ENCODE measurements at regions not wholly inside any gene's neighbourhood (a gene's known extent, or its start where the extent isn't known, plus 50 kb on each side); places are given as distances from the start of the nearest gene placed in this dataset.

DNA sequence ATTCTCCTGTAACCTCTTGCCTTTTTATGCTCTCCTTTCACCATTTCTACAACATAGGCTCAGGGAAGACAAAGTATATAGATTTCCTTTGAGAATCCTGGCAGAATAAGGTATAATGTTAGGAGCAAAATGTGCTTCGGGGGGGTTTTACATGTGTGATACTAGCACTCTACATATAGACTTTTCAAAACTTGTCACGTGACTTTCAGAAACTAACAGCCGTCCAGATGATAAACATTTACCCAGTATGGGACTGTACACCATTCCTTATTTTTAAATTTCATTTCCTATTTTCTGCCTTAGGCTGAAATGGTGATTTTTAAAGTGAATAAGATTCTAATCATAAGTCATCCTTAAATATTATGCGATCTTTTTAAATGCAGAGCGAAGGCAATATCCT is 420.4 kb upstream of the PITX2 start:
- H3K27me3 ChIP-seq (ENCODE audit: control insufficient read depth, insufficient read depth, low read length): no peaks in the 10 kb centered on the region
- no peak for DNase-seq (ENCODE audit: low read depth, low spot score)

DNA sequence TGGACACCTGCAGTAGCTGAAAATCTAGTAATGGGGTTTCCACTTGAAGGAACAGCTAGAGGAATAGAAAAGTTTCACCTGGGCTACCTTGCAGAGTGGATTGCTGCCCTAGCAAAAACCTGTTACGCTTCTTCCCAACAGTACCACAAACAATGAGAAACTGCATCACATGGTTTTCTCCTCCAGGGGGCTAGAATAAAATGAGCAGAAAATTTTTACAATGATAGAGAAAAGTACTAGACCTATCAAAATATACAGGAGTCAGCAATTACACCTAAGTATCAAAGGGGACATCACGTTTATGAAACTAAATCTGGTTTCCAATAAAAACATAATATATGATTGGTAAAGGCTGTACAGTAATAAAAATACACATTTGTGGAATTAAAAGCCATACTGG is 423.1 kb upstream of the PITX2 start:
- H3K4me3 ChIP-seq (ENCODE audit: low read depth in 2 of 2, low read length in 2 of 2): no peak overlapping the region
- no peak for DNase-seq (ENCODE audit: low read depth, low spot score)
- ChIA-PET CTCF (no interaction called here), POLR2A (no interaction called here)
- TF ChIP-seq, protein P1, sequence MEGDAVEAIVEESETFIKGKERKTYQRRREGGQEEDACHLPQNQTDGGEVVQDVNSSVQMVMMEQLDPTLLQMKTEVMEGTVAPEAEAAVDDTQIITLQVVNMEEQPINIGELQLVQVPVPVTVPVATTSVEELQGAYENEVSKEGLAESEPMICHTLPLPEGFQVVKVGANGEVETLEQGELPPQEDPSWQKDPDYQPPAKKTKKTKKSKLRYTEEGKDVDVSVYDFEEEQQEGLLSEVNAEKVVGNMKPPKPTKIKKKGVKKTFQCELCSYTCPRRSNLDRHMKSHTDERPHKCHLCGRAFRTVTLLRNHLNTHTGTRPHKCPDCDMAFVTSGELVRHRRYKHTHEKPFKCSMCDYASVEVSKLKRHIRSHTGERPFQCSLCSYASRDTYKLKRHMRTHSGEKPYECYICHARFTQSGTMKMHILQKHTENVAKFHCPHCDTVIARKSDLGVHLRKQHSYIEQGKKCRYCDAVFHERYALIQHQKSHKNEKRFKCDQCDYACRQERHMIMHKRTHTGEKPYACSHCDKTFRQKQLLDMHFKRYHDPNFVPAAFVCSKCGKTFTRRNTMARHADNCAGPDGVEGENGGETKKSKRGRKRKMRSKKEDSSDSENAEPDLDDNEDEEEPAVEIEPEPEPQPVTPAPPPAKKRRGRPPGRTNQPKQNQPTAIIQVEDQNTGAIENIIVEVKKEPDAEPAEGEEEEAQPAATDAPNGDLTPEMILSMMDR (IDR thresholded peaks at IDR 0.05): no peak
- TF ChIP-seq POLR2AphosphoS5 (IDR thresholded peaks at IDR 0.05; ENCODE audit: low read depth, low read length) (no peak), SIN3A (IDR thresholded peaks at IDR 0.05; ENCODE audit: borderline replicate concordance, insufficient read depth, low read depth, low read length) (no peak), TCF7L2 (IDR thresholded peaks at IDR 0.05; ENCODE audit: low read depth, low read length) (no peak)
- TF ChIP-seq, protein P2, sequence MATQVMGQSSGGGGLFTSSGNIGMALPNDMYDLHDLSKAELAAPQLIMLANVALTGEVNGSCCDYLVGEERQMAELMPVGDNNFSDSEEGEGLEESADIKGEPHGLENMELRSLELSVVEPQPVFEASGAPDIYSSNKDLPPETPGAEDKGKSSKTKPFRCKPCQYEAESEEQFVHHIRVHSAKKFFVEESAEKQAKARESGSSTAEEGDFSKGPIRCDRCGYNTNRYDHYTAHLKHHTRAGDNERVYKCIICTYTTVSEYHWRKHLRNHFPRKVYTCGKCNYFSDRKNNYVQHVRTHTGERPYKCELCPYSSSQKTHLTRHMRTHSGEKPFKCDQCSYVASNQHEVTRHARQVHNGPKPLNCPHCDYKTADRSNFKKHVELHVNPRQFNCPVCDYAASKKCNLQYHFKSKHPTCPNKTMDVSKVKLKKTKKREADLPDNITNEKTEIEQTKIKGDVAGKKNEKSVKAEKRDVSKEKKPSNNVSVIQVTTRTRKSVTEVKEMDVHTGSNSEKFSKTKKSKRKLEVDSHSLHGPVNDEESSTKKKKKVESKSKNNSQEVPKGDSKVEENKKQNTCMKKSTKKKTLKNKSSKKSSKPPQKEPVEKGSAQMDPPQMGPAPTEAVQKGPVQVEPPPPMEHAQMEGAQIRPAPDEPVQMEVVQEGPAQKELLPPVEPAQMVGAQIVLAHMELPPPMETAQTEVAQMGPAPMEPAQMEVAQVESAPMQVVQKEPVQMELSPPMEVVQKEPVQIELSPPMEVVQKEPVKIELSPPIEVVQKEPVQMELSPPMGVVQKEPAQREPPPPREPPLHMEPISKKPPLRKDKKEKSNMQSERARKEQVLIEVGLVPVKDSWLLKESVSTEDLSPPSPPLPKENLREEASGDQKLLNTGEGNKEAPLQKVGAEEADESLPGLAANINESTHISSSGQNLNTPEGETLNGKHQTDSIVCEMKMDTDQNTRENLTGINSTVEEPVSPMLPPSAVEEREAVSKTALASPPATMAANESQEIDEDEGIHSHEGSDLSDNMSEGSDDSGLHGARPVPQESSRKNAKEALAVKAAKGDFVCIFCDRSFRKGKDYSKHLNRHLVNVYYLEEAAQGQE (IDR thresholded peaks at IDR 0.05; ENCODE audit: insufficient read depth in 1 of 2, low read depth in 2 of 2, low read length in 1 of 2): no peak
- intact Hi-C loops (cut with micrococcal nuclease; ENCODE audit: unreplicated experiment) (no loop called here), in situ Hi-C loops (cut with HindIII; ENCODE audit: low pct_unique_long_range_greater_than_20kb, low sequenced_read_pairs) (no loop called here)
- ATAC-seq: no peak
- BruUV-seq (replicated peaks): no TSS peak
- no peaks in the 10 kb centered on the region for H3K9me3 ChIP-seq (ENCODE audit: control insufficient read depth, insufficient read depth, low read depth, low read length)
- H3K27me3 ChIP-seq (ENCODE audit: control insufficient read depth, insufficient read depth, low read length): no peaks in the 10 kb centered on the region
- H3K4me1 ChIP-seq (ENCODE audit: control insufficient read depth, insufficient read depth, low read length): no peaks in the 10 kb centered on the region
- H3K27ac ChIP-seq (ENCODE audit: low read length): no peak overlapping the region
- no peaks in the 10 kb centered on the region for H3K36me3 ChIP-seq (ENCODE audit: control insufficient read depth, insufficient read depth, low read length)

More for the DNA sequence above, 420.4 kb upstream of the PITX2 start:
- TF ChIP-seq TCF7L2 (IDR thresholded peaks at IDR 0.05; ENCODE audit: low read depth, low read length) (no peak), SIN3A (IDR thresholded peaks at IDR 0.05; ENCODE audit: borderline replicate concordance, insufficient read depth, low read depth, low read length) (no peak), POLR2AphosphoS5 (IDR thresholded peaks at IDR 0.05; ENCODE audit: low read depth, low read length) (no peak)
- TF ChIP-seq, protein P1 (IDR thresholded peaks at IDR 0.05): no peak
- TF ChIP-seq, protein P2 (IDR thresholded peaks at IDR 0.05; ENCODE audit: insufficient read depth in 1 of 2, low read depth in 2 of 2, low read length in 1 of 2): no peak
- ATAC-seq: no peak
- intact Hi-C loops (cut with micrococcal nuclease; ENCODE audit: unreplicated experiment) (no loop called here), in situ Hi-C loops (cut with HindIII; ENCODE audit: low pct_unique_long_range_greater_than_20kb, low sequenced_read_pairs) (no loop called here)
- Histone ChIP-seq H3K4me1 (ENCODE audit: control insufficient read depth, insufficient read depth, low read length) (no peaks in the 10 kb centered on the region), H3K9me3 (ENCODE audit: control insufficient read depth, insufficient read depth, low read depth, low read length) (no peaks in the 10 kb centered on the region), H3K27ac (ENCODE audit: low read length) (no peak overlapping the region), H3K36me3 (ENCODE audit: control insufficient read depth, insufficient read depth, low read length) (no peaks in the 10 kb centered on the region), H3K4me3 (ENCODE audit: low read depth in 2 of 2, low read length in 2 of 2) (no peak overlapping the region)
- BruUV-seq (replicated peaks): no TSS peak
- POLR2A ChIA-PET: no interaction called here
- CTCF ChIA-PET: interaction anchor here (0.6 kb wide), 1 partner anchor 450 kb away, joined by 8 read pairs; no protein-coding TSS in a partner anchor
